ENCODE measurements at regions not wholly inside any gene's neighbourhood (a gene's known extent, or its start where the extent isn't known, plus 50 kb on each side); places are given as distances from the start of the nearest gene placed in this dataset.

GRCh38 chr21:15522148-15522547, 207.6 kb upstream of the USP25 start:
- H3K27ac ChIP-seq (ENCODE audit: low read depth in 2 of 2, low read length in 2 of 2) = no peak overlapping the region
- FAIRE-seq = no peak
- no peak overlapping the region for H3K4me3 ChIP-seq (ENCODE audit: low read length in 3 of 3)
- H3K27me3 ChIP-seq (ENCODE audit: control insufficient read depth, insufficient read depth, low read length) = no peaks in the 10 kb centered on the region
- peak in 1 of 5 donors; percentile 58 for DNase-seq
- no peak overlapping the region for H3K9ac ChIP-seq (ENCODE audit: low read length in 3 of 3)
- H3K36me3 ChIP-seq (ENCODE audit: control insufficient read depth in 2 of 3, insufficient read depth in 3 of 3, low read length in 3 of 3) = no peaks in the 10 kb centered on the region
- no peak for TF ChIP-seq CTCF (IDR thresholded peaks at IDR 0.05; ENCODE audit: borderline replicate concordance, extremely low read depth, insufficient read depth)
- H3K9me3 ChIP-seq (ENCODE audit: control insufficient read depth in 2 of 3, insufficient read depth in 1 of 3, low read length in 3 of 3) = no peaks in the 10 kb centered on the region
- intact Hi-C loops (cut with DNase I) = no loop called here
- no peaks in the 10 kb centered on the region for H3K4me1 ChIP-seq (ENCODE audit: control insufficient read depth in 2 of 3, insufficient read depth in 2 of 3, low read depth in 1 of 3, low read length in 3 of 3)

GRCh38 chr21:15524855-15525254, 204.9 kb upstream of the USP25 start:
- intact Hi-C loops (cut with DNase I) = no loop called here

GRCh38 chr21:15526798-15527197, 203.0 kb upstream of the USP25 start:
- no peak overlapping the region for H3K9ac ChIP-seq (ENCODE audit: low read length in 3 of 3)
- FAIRE-seq (no peak), DNase-seq (no peak)
- H3K27me3 ChIP-seq (ENCODE audit: control insufficient read depth, insufficient read depth, low read length) = no peaks in the 10 kb centered on the region
- intact Hi-C loops (cut with DNase I) = no loop called here
- H3K36me3 ChIP-seq (ENCODE audit: control insufficient read depth in 2 of 3, insufficient read depth in 3 of 3, low read length in 3 of 3) = no peaks in the 10 kb centered on the region
- TF ChIP-seq CTCF (IDR thresholded peaks at IDR 0.05; ENCODE audit: borderline replicate concordance, extremely low read depth, insufficient read depth) = no peak
- H3K4me3 ChIP-seq (ENCODE audit: low read length in 3 of 3) = no peak overlapping the region
- H3K4me1 ChIP-seq (ENCODE audit: control insufficient read depth in 2 of 3, insufficient read depth in 2 of 3, low read depth in 1 of 3, low read length in 3 of 3) = no peaks in the 10 kb centered on the region
- no peaks in the 10 kb centered on the region for H3K9me3 ChIP-seq (ENCODE audit: control insufficient read depth in 2 of 3, insufficient read depth in 1 of 3, low read length in 3 of 3)
- no peak overlapping the region for H3K27ac ChIP-seq (ENCODE audit: low read depth in 2 of 2, low read length in 2 of 2)

More at GRCh38 chr21:15524855-15525254, 204.9 kb upstream of the USP25 start:
- TF ChIP-seq CTCF (IDR thresholded peaks at IDR 0.05; ENCODE audit: borderline replicate concordance, extremely low read depth, insufficient read depth) = no peak
- H3K9ac ChIP-seq (ENCODE audit: low read length in 3 of 3) = no peak overlapping the region
- H3K27me3 ChIP-seq (ENCODE audit: control insufficient read depth, insufficient read depth, low read length) = no peaks in the 10 kb centered on the region
- FAIRE-seq (no peak), DNase-seq (no peak)
- H3K27ac ChIP-seq (ENCODE audit: low read depth in 2 of 2, low read length in 2 of 2) = no peak overlapping the region
- no peaks in the 10 kb centered on the region for H3K9me3 ChIP-seq (ENCODE audit: control insufficient read depth in 2 of 3, insufficient read depth in 1 of 3, low read length in 3 of 3)
- H3K4me1 ChIP-seq (ENCODE audit: control insufficient read depth in 2 of 3, insufficient read depth in 2 of 3, low read depth in 1 of 3, low read length in 3 of 3) = no peaks in the 10 kb centered on the region
- H3K36me3 ChIP-seq (ENCODE audit: control insufficient read depth in 2 of 3, insufficient read depth in 3 of 3, low read length in 3 of 3) = no peaks in the 10 kb centered on the region
- no peak overlapping the region for H3K4me3 ChIP-seq (ENCODE audit: low read length in 3 of 3)

GRCh38 chr21:15528346-15528745, 201.4 kb upstream of the USP25 start:
- H3K4me3 ChIP-seq (ENCODE audit: low read length in 3 of 3) = no peak overlapping the region
- no peaks in the 10 kb centered on the region for H3K36me3 ChIP-seq (ENCODE audit: control insufficient read depth in 2 of 3, insufficient read depth in 3 of 3, low read length in 3 of 3)
- H3K27ac ChIP-seq (ENCODE audit: low read depth in 2 of 2, low read length in 2 of 2) = no peak overlapping the region
- intact Hi-C loops (cut with DNase I) = no loop called here
- no peaks in the 10 kb centered on the region for H3K4me1 ChIP-seq (ENCODE audit: control insufficient read depth in 2 of 3, insufficient read depth in 2 of 3, low read depth in 1 of 3, low read length in 3 of 3)
- no peak for FAIRE-seq
- DNase-seq = no peak
- no peak for TF ChIP-seq CTCF (IDR thresholded peaks at IDR 0.05; ENCODE audit: borderline replicate concordance, extremely low read depth, insufficient read depth)
- no peak overlapping the region for H3K9ac ChIP-seq (ENCODE audit: low read length in 3 of 3)
- no peaks in the 10 kb centered on the region for H3K9me3 ChIP-seq (ENCODE audit: control insufficient read depth in 2 of 3, insufficient read depth in 1 of 3, low read length in 3 of 3)
- H3K27me3 ChIP-seq (ENCODE audit: control insufficient read depth, insufficient read depth, low read length) = no peaks in the 10 kb centered on the region

Data from kidney (tissue), 13 donors.